Stimulated activated naive B cell treated with anti-CD40 and anti-IgM and Interleukin-4, amounts not matched to agents 10 μg/mL and 1 μg/mL and 100 μg/mL, for 72 hours (primary cell): ENCODE measurements at regions not wholly inside any gene's neighbourhood (a gene's known extent, or its start where the extent isn't known, plus 50 kb on each side); places are given as distances from the start of the nearest gene placed in this dataset.
"Not testable (repeated sequence)": the region's sequence is repeated elsewhere in the genome, so short reads cannot be mapped to it uniquely, and the experiment has no call there.

Experiments used
- ATAC-seq, 2 donors: fragments of 150-1000 bp; cut with Tn5 transposase; replicated peaks; 2 replicates each; pipeline ENCODE4 v1.10.0; 2021; ENCODE audit warnings: moderate library complexity in 1 of 2
- DNase-seq: peaks from one replicate; pipeline ENCODE4 v3.0.0; 2021
- H3K27ac Mint-ChIP-seq: one replicate; pipeline ENCODE4 v1.8.0; 2022; ENCODE audit warnings: mild to moderate bottlenecking, mixed read lengths
- H3K27me3 Mint-ChIP-seq, 2 donors: one replicate each; pipeline ENCODE4 v1.8.0; 2022; ENCODE audit warnings: mixed read lengths in 2 of 2
- H3K36me3 Mint-ChIP-seq, 2 donors: one replicate each; pipeline ENCODE4 v1.8.0; 2022; ENCODE audit warnings: mixed read lengths in 2 of 2, mild to moderate bottlenecking in 1 of 2
- H3K4me1 Mint-ChIP-seq, 2 donors: one replicate each; pipeline ENCODE4 v1.8.0; 2022; ENCODE audit warnings: mixed read lengths in 2 of 2, mild to moderate bottlenecking in 1 of 2
- H3K4me3 Mint-ChIP-seq, 2 donors: one replicate each; pipeline ENCODE4 v1.8.0; 2022; ENCODE audit warnings: mild to moderate bottlenecking in 2 of 2, mixed read lengths in 2 of 2, moderate library complexity in 1 of 2
- H3K9me3 Mint-ChIP-seq, 2 donors: one replicate each; pipeline ENCODE4 v1.8.0; 2022; ENCODE audit warnings: mixed read lengths in 2 of 2, mild to moderate bottlenecking in 1 of 2

- no peak for DNase-seq
- Mint-ChIP-seq H3K4me1 (no peaks in the 10 kb centered on the region), H3K27ac (no peak overlapping the region), H3K27me3 (no peaks in the 10 kb centered on the region), H3K9me3 (peaks cover 18 to 26% of the 10 kb centered on the region in 2 donors), H3K4me3 (no peak overlapping the region), H3K36me3 (peaks cover 5% of the 10 kb centered on the region in 2 donors)
- ATAC-seq: no peak
Measured at GRCh38 chr22:11628651-11629511, 3899.1 kb upstream of the OR11H1 start.

GRCh38 chr22:11629661-11630385 lies 3898.2 kb upstream of the OR11H1 start:
- Mint-ChIP-seq H3K9me3 (peaks cover 18 to 23% of the 10 kb centered on the region in 2 donors), H3K4me3 (no peak overlapping the region), H3K27me3 (no peaks in the 10 kb centered on the region), H3K27ac (no peak overlapping the region), H3K36me3 (peaks cover 5% of the 10 kb centered on the region in 2 donors), H3K4me1 (no peaks in the 10 kb centered on the region)
- DNase-seq (no peak), ATAC-seq (no peak)

- ATAC-seq, H3K4me3 Mint-ChIP-seq, DNase-seq, H3K27me3 Mint-ChIP-seq, H3K27ac Mint-ChIP-seq, H3K4me1 Mint-ChIP-seq, H3K36me3 Mint-ChIP-seq: not testable (repeated sequence)
- peaks cover 18 to 23% of the 10 kb centered on the region in 2 donors for H3K9me3 Mint-ChIP-seq
Measured at GRCh38 chr22:11630386-11631084, 3897.5 kb upstream of the OR11H1 start.
